ENCODE measurements at regions not wholly inside any gene's neighbourhood (a gene's known extent, or its start where the extent isn't known, plus 50 kb on each side); places are given as distances from the start of the nearest gene placed in this dataset.

- ChIA-PET CTCF (no interaction called here), SMC1A (ENCODE audit: uncharacterized antibody, unreplicated experiment) (interaction anchor here (0.5 kb wide), 1 partner anchor 355 kb away, joined by 3 read pairs; no protein-coding TSS in a partner anchor), RAD21 (ENCODE audit: unreplicated experiment) (no interaction called here), POLR2A (no interaction called here)
- Histone ChIP-seq H3K27ac (ENCODE audit: control insufficient read depth, insufficient read depth) (no peak overlapping the region), H3K36me3 (ENCODE audit: control insufficient read depth in 2 of 2, insufficient read depth in 2 of 2, low read length in 1 of 2) (no peaks in the 10 kb centered on the region), H3K4me1 (ENCODE audit: control insufficient read depth, insufficient read depth, low read length) (no peaks in the 10 kb centered on the region), H3K4me2 (ENCODE audit: control insufficient read depth, insufficient read depth) (no peak overlapping the region), H3K27me3 (replicated peaks in 1 of 2; ENCODE audit: control insufficient read depth in 2 of 2, insufficient read depth in 2 of 2, low read length in 1 of 2) (no peaks in the 10 kb centered on the region; a peak in 1 of 4 replicates), H3K9me3 (replicated peaks; ENCODE audit: control insufficient read depth, insufficient read depth, low read length) (no peaks in the 10 kb centered on the region), H2AFZ (ENCODE audit: control insufficient read depth, low read depth, low read length) (no peak overlapping the region), H4K20me1 (ENCODE audit: control insufficient read depth, insufficient read depth) (no peaks in the 10 kb centered on the region), H3K4me3 (no peak overlapping the region), H3K79me2 (ENCODE audit: control insufficient read depth, insufficient read depth, low read length) (no peaks in the 10 kb centered on the region), H3K9ac (ENCODE audit: control insufficient read depth, insufficient read depth, low read length) (no peak overlapping the region)
- in situ Hi-C loops (cut with MboI) (no loop called here), intact Hi-C loops (cut with micrococcal nuclease; ENCODE audit: unreplicated experiment) (no loop called here)
- DNase-seq (ENCODE audit: low read depth, low spot score) (no peak), ATAC-seq (no peak), FAIRE-seq (no peak)
- 61% methylated on average over 7 of the region's 7 CpGs for WGBS (ENCODE audit: insufficient coverage, insufficient replicate concordance, low lambda C conversion rate, missing lambda C conversion rate)
- BruUV-seq (replicated peaks) = no TSS peak
- no peak for TF ChIP-seq ATF2 (IDR thresholded peaks at IDR 0.05; ENCODE audit: low read length)
- TF ChIP-seq, protein P1, sequence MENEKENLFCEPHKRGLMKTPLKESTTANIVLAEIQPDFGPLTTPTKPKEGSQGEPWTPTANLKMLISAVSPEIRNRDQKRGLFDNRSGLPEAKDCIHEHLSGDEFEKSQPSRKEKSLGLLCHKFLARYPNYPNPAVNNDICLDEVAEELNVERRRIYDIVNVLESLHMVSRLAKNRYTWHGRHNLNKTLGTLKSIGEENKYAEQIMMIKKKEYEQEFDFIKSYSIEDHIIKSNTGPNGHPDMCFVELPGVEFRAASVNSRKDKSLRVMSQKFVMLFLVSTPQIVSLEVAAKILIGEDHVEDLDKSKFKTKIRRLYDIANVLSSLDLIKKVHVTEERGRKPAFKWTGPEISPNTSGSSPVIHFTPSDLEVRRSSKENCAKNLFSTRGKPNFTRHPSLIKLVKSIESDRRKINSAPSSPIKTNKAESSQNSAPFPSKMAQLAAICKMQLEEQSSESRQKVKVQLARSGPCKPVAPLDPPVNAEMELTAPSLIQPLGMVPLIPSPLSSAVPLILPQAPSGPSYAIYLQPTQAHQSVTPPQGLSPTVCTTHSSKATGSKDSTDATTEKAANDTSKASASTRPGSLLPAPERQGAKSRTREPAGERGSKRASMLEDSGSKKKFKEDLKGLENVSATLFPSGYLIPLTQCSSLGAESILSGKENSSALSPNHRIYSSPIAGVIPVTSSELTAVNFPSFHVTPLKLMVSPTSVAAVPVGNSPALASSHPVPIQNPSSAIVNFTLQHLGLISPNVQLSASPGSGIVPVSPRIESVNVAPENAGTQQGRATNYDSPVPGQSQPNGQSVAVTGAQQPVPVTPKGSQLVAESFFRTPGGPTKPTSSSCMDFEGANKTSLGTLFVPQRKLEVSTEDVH (IDR thresholded peaks at IDR 0.05; ENCODE audit: low read depth, partially characterized antibody) = no peak
- TF ChIP-seq TBL1XR1 (IDR thresholded peaks at IDR 0.05; ENCODE audit: low read depth, low read length) = no peak
- TF ChIP-seq ZNF217 (IDR thresholded peaks at IDR 0.05) = no peak
- TF ChIP-seq PAX5 (IDR thresholded peaks at IDR 0.05; ENCODE audit: borderline replicate concordance, low read depth, low read length) = no peak
- no peak for TF ChIP-seq SMC3 (IDR thresholded peaks at IDR 0.05; ENCODE audit: borderline replicate concordance, low read length)
- TF ChIP-seq, protein P2, sequence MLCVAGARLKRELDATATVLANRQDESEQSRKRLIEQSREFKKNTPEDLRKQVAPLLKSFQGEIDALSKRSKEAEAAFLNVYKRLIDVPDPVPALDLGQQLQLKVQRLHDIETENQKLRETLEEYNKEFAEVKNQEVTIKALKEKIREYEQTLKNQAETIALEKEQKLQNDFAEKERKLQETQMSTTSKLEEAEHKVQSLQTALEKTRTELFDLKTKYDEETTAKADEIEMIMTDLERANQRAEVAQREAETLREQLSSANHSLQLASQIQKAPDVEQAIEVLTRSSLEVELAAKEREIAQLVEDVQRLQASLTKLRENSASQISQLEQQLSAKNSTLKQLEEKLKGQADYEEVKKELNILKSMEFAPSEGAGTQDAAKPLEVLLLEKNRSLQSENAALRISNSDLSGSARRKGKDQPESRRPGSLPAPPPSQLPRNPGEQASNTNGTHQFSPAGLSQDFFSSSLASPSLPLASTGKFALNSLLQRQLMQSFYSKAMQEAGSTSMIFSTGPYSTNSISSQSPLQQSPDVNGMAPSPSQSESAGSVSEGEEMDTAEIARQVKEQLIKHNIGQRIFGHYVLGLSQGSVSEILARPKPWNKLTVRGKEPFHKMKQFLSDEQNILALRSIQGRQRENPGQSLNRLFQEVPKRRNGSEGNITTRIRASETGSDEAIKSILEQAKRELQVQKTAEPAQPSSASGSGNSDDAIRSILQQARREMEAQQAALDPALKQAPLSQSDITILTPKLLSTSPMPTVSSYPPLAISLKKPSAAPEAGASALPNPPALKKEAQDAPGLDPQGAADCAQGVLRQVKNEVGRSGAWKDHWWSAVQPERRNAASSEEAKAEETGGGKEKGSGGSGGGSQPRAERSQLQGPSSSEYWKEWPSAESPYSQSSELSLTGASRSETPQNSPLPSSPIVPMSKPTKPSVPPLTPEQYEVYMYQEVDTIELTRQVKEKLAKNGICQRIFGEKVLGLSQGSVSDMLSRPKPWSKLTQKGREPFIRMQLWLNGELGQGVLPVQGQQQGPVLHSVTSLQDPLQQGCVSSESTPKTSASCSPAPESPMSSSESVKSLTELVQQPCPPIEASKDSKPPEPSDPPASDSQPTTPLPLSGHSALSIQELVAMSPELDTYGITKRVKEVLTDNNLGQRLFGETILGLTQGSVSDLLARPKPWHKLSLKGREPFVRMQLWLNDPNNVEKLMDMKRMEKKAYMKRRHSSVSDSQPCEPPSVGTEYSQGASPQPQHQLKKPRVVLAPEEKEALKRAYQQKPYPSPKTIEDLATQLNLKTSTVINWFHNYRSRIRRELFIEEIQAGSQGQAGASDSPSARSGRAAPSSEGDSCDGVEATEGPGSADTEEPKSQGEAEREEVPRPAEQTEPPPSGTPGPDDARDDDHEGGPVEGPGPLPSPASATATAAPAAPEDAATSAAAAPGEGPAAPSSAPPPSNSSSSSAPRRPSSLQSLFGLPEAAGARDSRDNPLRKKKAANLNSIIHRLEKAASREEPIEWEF (IDR thresholded peaks at IDR 0.05; ENCODE audit: insufficient replicate concordance, low read depth, low read length) = no peak
- TF ChIP-seq YBX1 (IDR thresholded peaks at IDR 0.05) = no peak
- TF ChIP-seq ZZZ3 (IDR thresholded peaks at IDR 0.05; ENCODE audit: control insufficient read depth, insufficient read length, low read depth) = no peak
- TF ChIP-seq TAF1 (IDR thresholded peaks at IDR 0.05; ENCODE audit: borderline replicate concordance, low read depth, low read length) = no peak
- TF ChIP-seq, protein P3, sequence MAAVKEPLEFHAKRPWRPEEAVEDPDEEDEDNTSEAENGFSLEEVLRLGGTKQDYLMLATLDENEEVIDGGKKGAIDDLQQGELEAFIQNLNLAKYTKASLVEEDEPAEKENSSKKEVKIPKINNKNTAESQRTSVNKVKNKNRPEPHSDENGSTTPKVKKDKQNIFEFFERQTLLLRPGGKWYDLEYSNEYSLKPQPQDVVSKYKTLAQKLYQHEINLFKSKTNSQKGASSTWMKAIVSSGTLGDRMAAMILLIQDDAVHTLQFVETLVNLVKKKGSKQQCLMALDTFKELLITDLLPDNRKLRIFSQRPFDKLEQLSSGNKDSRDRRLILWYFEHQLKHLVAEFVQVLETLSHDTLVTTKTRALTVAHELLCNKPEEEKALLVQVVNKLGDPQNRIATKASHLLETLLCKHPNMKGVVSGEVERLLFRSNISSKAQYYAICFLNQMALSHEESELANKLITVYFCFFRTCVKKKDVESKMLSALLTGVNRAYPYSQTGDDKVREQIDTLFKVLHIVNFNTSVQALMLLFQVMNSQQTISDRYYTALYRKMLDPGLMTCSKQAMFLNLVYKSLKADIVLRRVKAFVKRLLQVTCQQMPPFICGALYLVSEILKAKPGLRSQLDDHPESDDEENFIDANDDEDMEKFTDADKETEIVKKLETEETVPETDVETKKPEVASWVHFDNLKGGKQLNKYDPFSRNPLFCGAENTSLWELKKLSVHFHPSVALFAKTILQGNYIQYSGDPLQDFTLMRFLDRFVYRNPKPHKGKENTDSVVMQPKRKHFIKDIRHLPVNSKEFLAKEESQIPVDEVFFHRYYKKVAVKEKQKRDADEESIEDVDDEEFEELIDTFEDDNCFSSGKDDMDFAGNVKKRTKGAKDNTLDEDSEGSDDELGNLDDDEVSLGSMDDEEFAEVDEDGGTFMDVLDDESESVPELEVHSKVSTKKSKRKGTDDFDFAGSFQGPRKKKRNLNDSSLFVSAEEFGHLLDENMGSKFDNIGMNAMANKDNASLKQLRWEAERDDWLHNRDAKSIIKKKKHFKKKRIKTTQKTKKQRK (IDR thresholded peaks at IDR 0.05; ENCODE audit: low read depth, low read length) = no peak
Measured at GRCh38 chr15:61749169-61749568, 311.1 kb downstream of the VPS13C start.
